H4 (cell line): ENCODE measurements at regions not wholly inside any gene's neighbourhood (a gene's known extent, or its start where the extent isn't known, plus 50 kb on each side); places are given as distances from the start of the nearest gene placed in this dataset.
A peak's percentile ranks its signal among the peaks of the same experiment; 100 is the strongest.

Experiments used
- DNase-seq: peaks from one replicate; pipeline ENCODE4 v3.0.0-alpha.2; 2015; ENCODE audit warnings: low spot score

GRCh38 chr5:90193185-90193822, 216.3 kb downstream of the CETN3 start:
- DNase-seq, result no peak

GRCh38 chr5:90191352-90192045, 218.1 kb downstream of the CETN3 start:
- no peak for DNase-seq

DNA sequence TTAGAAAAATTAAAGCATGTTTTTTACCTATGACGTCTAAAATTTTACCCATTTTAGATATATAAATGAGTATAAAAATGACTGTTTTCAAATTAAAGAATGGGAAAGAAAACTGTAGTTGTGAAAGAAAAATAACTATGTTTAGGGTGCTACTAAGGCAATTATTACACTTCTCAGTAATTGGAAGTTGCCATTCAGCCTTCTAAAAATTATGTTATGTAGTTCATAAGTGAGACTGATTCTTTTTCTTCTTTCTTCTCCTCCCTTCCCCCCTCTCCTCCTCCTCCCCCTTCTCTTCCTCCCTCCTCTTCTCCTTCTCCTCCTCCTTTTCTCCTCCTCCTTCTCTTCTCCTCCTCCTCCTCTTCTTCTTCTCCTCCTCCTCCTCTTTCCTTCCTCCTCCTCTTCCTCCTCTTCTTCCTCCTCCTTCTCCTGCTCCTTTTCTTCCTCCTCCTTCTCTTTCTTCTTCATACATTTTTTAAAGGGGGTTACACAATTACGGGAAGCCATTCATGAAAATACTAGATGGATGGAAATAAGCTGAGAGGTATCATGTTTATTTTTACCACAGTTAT, 223.6 kb downstream of the CETN3 start:
- no peak for DNase-seq

- no peak for DNase-seq
These were observed 224.8 kb downstream of the CETN3 start for GRCh38 chr5:90184764-90185163.

DNA sequence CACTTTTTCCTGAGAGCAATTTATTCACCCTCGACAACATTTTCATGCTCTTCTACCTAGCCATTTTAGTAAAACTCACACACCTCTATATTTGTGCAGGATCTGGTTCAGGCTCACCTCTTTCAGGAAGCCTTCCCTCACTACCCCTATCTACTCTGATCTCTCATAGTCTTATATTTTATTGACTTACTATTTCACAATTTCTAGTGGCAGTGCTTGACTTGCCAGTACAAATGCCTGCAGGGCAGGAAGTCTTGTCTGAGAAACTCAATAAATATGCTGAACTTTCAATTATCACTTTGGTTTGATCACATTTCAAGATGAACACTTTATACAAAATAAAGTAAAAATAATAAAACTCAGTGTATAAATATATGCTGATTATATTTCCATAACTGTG, 226.8 kb downstream of the CETN3 start:
- DNase-seq, result no peak

- DNase-seq, result no peak
These were observed 235.3 kb downstream of the CETN3 start for GRCh38 chr5:90174236-90174635.

DNA sequence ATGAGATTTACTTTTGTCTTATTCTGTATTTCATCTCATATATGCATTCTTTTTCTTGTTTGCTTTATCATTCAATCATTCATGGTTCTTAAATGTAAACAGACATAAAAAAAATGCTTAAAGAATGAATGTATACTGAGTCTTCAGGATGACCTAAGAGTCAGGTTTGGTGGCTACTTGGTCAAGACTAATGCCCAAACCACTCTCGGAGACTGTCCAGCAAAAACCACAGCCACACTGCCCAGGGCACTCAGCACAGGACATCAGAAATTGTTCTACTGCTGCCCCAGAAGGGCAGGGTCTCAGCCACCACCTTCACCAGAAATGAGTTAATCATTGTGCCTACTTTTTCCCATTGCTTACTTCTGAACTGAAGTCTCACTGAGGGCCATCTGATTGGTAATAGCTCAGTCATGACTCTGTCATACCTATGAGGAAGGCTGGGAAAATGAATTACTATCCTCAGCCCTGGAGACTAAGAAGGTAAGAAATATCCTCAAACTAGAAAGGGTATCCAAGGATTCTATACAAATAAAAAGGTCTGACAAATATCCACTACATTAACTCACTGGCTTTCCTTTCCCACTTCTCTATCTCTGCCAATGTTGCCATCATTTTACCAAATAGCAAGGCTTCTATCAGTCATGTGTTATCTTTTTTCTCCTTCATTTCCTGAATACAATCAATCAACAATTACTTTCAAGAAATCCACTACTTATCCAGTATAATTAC, 236.1 kb downstream of the CETN3 start:
- DNase-seq, result no peak

GRCh38 chr5:90171466-90171865, 238.1 kb downstream of the CETN3 start:
- no peak for DNase-seq

DNA sequence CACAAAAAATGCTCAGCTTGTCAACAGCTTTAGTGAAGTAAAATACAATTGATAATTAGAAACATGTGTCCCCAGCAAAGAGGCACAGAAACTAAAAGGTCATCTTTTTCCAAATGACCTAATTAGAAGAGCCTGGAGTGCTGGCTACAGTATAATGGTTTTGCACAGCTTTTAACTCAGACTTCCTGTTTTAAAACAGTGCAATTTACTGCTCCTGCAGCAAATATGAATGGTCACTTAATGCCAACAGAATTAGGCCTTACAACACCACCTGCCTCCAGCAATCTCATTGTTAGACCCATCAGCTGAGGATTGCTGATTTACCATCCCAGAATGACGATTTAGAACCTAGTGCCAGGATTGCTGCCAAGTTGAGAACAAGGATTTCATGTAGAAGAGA, 239.3 kb downstream of the CETN3 start:
- no peak for DNase-seq

DNA sequence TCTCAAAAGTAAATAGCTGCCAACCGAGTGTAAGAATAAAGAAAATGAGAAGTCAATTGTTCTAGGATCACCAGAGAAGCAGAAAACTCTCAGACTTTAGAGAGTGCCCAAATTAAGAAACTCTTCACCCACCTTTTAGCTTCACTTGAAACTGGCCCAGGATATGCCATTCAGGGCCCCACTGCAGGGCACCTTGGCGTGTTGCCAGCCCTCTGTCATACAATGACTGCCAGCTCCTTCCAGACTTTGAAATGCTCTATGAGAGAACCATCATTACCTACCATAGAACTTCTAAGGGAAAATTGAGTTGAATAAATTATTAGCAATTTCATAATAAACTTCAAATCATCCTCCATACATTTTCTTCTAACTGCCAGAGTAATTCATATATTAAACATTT, 240.5 kb downstream of the CETN3 start:
- DNase-seq, result no peak

DNA sequence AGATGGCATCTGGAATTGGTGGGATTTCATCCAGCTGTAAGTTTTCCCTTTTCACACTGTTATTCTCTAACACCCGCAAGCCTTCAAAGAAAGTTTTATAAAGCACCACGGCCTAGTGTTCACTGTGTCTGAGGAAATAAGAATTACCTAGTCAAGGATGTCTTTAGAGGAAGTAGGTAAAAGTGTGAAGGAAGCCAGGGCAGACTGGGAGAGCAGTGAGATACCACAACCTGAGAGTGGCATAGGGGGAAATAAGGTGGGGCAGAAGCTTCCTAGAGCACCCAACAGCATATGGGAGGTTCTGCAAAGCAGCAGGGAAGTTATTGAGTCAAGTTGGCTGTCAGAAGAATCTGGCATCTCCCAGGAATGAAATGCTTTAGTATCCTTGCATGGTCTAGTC, 241.2 kb downstream of the CETN3 start:
- DNase-seq, result no peak

DNA sequence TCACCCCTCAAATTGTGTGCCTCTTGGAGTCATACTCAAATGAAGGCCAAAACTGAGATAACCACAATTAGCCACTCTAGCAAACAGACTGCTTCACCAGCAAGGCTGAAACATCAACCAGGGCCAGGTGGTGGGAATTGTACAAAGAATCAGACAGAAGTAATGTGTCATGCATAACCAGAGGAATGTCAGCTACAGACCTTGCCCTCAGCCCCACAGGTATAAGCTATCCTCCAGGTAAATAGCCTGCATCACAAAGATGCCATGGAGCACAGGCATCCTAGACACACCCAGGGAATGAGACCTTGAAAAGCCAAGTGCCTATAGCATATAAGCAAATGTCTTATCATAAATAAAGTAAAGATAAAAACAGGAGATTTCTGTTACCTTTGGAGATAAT, 242.7 kb downstream of the CETN3 start:
- DNase-seq, result no peak

- DNase-seq, result no peak
These were observed 247.2 kb downstream of the CETN3 start for GRCh38 chr5:90162324-90162723.

GRCh38 chr5:90161414-90161813, 248.1 kb downstream of the CETN3 start:
- DNase-seq, result peak; percentile 66

GRCh38 chr5:90158131-90158530, 251.4 kb downstream of the CETN3 start:
- DNase-seq, result no peak

DNA sequence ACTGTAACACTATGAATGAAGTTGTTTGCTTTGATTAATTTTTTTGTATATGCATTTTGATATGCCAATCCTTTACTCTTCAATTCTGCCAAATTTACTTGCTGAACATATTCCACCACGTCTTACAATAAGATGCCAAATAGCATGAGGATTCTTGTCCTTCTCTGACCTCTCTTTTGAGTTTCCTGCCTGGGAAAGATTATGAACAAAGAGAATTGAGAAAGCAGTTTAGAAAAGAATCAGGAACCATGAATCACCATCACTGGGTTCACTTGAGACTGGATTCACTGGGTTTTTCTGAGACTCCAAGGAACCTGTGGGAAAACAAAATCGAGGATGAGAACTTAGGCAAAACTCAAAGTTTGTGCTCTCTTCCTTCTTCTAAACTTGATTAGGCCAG, 256.5 kb downstream of the CETN3 start:
- DNase-seq, result no peak

GRCh38 chr5:90144625-90145327, 264.8 kb downstream of the CETN3 start:
- DNase-seq, result peak; percentile 33

- DNase-seq, result no peak
These were observed 267.0 kb downstream of the CETN3 start for GRCh38 chr5:90142541-90142940.

GRCh38 chr5:90141984-90142383, 267.6 kb downstream of the CETN3 start:
- DNase-seq, result no peak

- DNase-seq, result no peak
These were observed 272.5 kb downstream of the CETN3 start for GRCh38 chr5:90136952-90137528.

GRCh38 chr5:90135779-90136378, 273.7 kb downstream of the CETN3 start:
- peak; percentile 15 for DNase-seq
